Astrocyte of the spinal cord (primary cell): ENCODE measurements at regions not wholly inside any gene's neighbourhood (a gene's known extent, or its start where the extent isn't known, plus 50 kb on each side); places are given as distances from the start of the nearest gene placed in this dataset.

ENCODE experiments used
- DNase-seq: peaks from one replicate; pipeline ENCODE4 v3.0.0; 2011; ENCODE audit warnings: low read depth, low spot score
- H3K4me3 ChIP-seq: 2 replicates; pipeline ENCODE4 v1.5.1; 2011; ENCODE audit warnings: low read depth, mild to moderate bottlenecking, low read length, moderate library complexity
- CTCF ChIP-seq: IDR thresholded peaks from 2 replicates; pipeline ENCODE4 v1.5.1; 2012; ENCODE audit warnings: low read depth, mild to moderate bottlenecking, low read length, inconsistent platforms
- in situ Hi-C: cut with HindIII; loops from 2 replicates; pipeline ENCODE4 v1.10.0; 2017; ENCODE audit warnings: low sequenced_read_pairs

GRCh38 chr18:41674506-41674905 is 280.5 kb upstream of the PIK3C3 start:
- TF ChIP-seq CTCF = no peak
- DNase-seq = no peak
- in situ Hi-C loops = no loop called here
- H3K4me3 ChIP-seq = no peak overlapping the region

- no peak overlapping the region for H3K4me3 ChIP-seq
- no peak for DNase-seq
- TF ChIP-seq CTCF = no peak
- in situ Hi-C loops = no loop called here
These were observed 288.8 kb upstream of the PIK3C3 start for GRCh38 chr18:41666231-41666630.

GRCh38 chr18:41665210-41665609 is 289.8 kb upstream of the PIK3C3 start:
- TF ChIP-seq CTCF = no peak
- no peak overlapping the region for H3K4me3 ChIP-seq
- DNase-seq = no peak
- in situ Hi-C loops = no loop called here

- in situ Hi-C loops = no loop called here
- H3K4me3 ChIP-seq = no peak overlapping the region
- no peak for DNase-seq
- TF ChIP-seq CTCF = no peak
These were observed 294.4 kb upstream of the PIK3C3 start for GRCh38 chr18:41660654-41661053.

- in situ Hi-C loops = no loop called here
These were observed 295.4 kb upstream of the PIK3C3 start for GRCh38 chr18:41659438-41660130.

GRCh38 chr18:41657189-41657588 is 297.8 kb upstream of the PIK3C3 start:
- H3K4me3 ChIP-seq = no peak overlapping the region
- in situ Hi-C loops = no loop called here
- no peak for TF ChIP-seq CTCF
- no peak for DNase-seq

More at GRCh38 chr18:41659438-41660130, 295.4 kb upstream of the PIK3C3 start:
- H3K4me3 ChIP-seq = no peak overlapping the region
- no peak for TF ChIP-seq CTCF
- DNase-seq = no peak
